HG02642 (cell line): ENCODE measurements at regions not wholly inside any gene's neighbourhood (a gene's known extent, or its start where the extent isn't known, plus 50 kb on each side); places are given as distances from the start of the nearest gene placed in this dataset.
"Not testable (repeated sequence)": the region's sequence is repeated elsewhere in the genome, so short reads cannot be mapped to it uniquely, and the experiment has no call there.

Source experiments
- ATAC-seq: cut with Tn5 transposase; IDR thresholded peaks from one replicate; pipeline ENCODE4 v1.9.1; 2021; ENCODE audit warnings: mild to moderate bottlenecking; ENCODE audit not compliant: unreplicated experiment, poor library complexity

DNA sequence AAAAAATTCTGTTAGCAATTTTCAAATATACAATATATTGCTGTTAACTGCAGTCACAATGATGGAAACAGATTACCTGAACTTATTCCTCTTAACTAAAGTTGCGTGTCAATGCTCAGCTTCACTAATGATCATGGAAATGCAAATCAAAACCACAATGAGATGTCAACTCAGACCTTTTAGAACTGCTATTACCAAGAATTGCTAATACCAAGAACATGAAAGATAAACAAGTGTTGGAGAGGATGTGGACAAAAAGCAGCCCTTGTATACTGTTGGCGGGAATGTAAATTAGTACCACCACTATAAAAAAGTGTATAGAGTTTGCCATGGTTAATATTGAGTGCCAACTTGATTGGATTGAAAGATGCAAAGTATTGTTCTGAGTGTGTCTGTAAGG is 1409.7 kb upstream of the CDH18 start:
- ATAC-seq = no peak

DNA sequence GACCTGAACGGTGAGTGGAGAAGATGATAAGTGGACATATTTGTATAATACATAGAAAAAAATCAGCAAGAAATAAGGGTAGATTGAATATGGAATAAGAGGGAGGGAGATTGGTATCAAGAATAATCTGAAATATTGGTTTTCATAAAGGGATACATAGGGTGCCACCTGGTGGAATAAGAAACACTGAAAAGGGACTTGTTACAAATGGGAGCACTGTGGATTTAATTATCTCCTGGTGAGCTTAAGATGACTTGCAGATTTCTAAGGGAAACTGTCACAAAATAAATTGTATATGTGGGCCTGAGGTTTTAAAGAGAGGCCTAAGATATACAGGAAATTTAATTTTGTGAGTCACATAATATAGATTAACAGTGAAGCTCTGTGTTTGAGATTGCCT is 1403.5 kb upstream of the CDH18 start:
- ATAC-seq = no peak

DNA sequence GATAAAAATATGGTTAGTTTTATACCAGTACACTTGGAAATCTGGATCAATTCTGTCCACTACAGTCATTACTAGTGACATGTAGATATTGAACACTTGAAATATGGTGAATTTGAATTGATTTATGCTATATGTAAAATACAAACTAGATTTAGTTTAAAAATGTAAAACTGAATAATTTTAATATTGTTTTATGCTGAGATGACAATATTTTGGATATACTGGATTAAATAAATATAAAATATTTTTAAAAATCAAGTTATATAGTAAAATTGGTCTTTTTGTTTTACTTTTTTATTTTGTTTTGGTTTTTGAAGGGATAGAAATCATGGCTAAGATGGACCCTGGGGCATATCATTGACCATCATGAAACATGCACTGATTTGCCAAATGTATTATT is 1372.8 kb upstream of the CDH18 start:
- ATAC-seq = not testable (repeated sequence)

DNA sequence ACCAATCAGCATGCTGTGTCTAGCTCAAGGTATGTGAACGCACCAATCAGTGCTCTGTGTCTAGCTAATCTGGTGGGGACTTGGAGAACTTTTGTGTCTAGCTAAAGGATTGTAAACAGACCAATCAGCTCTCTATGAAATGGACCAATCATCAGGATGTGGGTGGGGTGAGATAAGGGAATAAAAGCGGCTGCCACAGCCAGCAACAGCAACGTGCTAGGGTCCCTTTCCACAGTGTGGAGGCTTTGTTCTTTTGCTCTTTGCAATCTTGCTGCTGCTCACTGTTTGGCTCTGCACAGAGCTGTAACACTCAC is 1353.9 kb upstream of the CDH18 start:
- ATAC-seq = not testable (repeated sequence)

- ATAC-seq = not testable (repeated sequence)
These were observed 1353.4 kb upstream of the CDH18 start for GRCh38 chr5:21341203-21341947.

DNA sequence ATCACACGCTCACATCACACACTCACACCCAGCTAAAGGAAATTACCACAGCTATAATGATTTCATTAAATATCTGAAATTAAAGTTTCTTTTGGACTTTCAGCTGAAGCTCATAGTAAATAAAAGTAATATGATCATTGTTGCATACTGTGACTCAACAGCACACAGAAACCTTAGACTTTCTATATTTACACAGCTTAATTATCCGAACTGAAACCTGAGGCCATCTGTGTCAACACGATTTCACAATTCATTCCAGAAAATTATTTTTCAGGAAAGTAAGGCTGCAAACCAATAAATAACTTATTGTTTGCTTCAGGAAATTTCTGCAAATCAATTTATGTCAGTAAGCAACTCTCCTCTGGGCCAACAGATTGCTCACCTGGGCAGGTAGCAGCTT is 1352.2 kb upstream of the CDH18 start:
- not testable (repeated sequence) for ATAC-seq

- ATAC-seq = not testable (repeated sequence)
These were observed 1348.5 kb upstream of the CDH18 start for GRCh38 chr5:21336478-21336877.

DNA sequence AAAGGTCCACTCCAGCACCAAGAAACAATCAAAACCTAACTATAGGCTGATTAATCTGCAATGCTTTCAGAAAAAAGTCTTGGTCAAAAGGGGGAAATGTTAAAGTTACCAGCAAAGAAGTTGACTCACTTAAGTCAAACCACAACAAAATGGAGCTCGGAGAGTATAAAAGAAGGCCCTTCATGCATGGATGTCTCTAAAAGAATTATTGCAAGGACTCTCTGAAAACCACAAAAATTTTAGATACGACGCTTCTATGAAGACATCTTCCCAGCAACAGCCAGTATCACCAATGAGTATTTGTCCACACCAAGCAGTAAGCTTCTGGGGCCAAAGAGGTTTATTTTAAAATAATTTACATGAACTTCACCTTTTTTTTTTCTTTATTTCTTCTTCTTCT is 1327.4 kb upstream of the CDH18 start:
- not testable (repeated sequence) for ATAC-seq

GRCh38 chr5:21301205-21301604 is 1313.2 kb upstream of the CDH18 start:
- not testable (repeated sequence) for ATAC-seq

- not testable (repeated sequence) for ATAC-seq
These were observed 1286.4 kb upstream of the CDH18 start for GRCh38 chr5:21274361-21274760.

GRCh38 chr5:21263361-21263760 is 1275.4 kb upstream of the CDH18 start:
- no peak for ATAC-seq

DNA sequence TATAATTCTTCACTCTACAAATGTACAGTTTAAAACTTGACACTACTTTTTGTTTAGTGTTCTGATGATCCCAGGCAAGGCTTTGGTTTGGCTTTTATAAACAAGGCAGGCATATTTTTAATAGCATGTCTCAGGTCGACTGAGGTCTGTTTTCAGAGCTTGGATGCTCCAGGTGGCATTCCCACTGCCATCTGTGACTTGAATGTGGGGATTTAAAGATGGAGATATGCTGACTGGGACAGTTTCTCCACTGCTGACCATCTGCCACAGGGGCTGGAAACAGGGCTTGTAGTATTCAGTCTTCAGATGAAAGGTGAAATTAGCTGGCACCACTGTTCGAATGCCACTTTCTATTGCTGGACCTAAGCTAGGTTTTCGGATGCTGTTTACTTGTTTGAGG is 1266.2 kb upstream of the CDH18 start:
- no peak for ATAC-seq

GRCh38 chr5:21244982-21245381 is 1257.0 kb upstream of the CDH18 start:
- ATAC-seq = no peak

DNA sequence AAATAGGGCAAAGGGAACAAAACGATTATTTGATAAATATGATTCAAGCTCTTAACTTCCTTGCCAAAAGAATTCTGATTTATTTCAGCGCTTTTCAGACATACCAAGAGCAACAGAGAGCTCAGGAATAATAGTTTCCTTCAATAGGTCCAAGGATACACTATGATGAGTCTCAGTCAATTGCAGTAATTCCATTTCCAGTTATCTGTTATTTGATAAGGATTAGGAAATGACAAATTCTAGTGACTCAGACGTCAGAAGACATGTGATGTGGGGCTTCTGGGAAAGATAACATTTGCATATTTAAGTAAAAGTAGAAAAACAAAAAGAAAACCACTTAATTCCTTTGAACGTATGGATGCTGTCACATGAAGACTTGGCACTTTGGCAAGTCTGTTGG is 1250.8 kb upstream of the CDH18 start:
- ATAC-seq = no peak

DNA sequence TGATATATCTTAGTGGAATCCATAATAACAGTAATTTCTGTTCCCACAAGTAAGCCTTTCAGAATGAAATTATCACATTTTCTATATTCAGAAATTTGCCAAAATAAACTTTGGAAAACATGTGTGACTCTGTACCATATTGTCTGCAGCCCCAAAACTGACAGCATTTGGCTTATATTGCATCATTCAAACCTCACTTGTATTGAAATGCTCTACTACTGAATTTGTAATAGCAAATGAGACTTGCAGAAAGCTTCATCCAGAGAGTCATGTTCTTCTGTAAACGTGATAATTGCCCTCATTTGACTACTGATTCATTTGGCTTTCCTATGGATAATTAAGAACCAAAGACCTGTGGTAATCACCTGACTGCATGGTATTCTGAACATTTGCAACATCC is 1249.5 kb upstream of the CDH18 start:
- ATAC-seq = no peak

- no peak for ATAC-seq
These were observed 1249.0 kb upstream of the CDH18 start for GRCh38 chr5:21236971-21237427.

GRCh38 chr5:21236104-21236503 is 1248.1 kb upstream of the CDH18 start:
- no peak for ATAC-seq

DNA sequence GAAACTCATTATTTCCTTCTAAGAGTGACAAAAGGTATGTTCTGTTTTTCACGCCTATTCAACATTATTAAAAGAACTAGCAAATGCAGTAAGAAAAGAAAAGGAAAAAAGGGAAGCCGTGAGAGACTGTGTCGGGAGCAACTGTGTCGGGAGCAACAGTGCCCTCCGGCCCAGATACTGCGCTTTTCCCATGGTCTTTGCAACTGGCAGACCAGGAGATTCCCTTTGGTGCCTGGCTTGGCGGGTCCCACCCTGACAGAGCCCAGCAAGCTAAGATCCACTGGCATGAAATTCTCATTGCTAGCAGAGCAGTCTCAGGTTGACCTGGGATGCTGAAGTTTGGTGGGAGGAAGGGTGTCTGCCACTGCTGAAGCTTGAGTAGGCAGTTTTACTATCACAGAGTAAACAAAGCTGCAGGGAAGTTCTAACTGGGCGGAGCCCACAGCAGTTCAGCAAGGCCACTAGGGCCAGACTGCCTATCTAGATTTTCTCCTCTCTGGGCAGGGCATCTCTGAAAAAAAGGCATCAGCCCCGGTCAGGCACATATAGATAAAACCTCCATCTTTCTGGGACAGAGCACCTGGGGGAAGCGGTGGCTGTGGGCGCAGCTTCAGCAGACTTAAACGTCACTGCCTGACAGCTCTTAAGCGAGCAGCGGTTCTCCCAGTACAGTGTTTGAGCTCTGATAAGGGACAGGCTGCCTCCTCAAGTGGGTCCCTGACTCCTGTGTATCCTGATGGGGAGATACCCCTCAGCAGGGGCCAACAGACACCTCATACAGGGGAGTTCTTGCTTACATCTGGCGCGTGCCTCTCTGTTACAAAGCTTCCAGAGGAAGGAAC is 1237.4 kb upstream of the CDH18 start:
- ATAC-seq = no peak

GRCh38 chr5:21221616-21222015 is 1233.6 kb upstream of the CDH18 start:
- ATAC-seq = no peak

- no peak for ATAC-seq
These were observed 1232.0 kb upstream of the CDH18 start for GRCh38 chr5:21219966-21220365.

- ATAC-seq = no peak
These were observed 1231.3 kb upstream of the CDH18 start for GRCh38 chr5:21219251-21219650.

- no peak for ATAC-seq
These were observed 1224.0 kb upstream of the CDH18 start for GRCh38 chr5:21212026-21212425.
